ENCODE measurements at regions not wholly inside any gene's neighbourhood (a gene's known extent, or its start where the extent isn't known, plus 50 kb on each side); places are given as distances from the start of the nearest gene placed in this dataset.

DNA sequence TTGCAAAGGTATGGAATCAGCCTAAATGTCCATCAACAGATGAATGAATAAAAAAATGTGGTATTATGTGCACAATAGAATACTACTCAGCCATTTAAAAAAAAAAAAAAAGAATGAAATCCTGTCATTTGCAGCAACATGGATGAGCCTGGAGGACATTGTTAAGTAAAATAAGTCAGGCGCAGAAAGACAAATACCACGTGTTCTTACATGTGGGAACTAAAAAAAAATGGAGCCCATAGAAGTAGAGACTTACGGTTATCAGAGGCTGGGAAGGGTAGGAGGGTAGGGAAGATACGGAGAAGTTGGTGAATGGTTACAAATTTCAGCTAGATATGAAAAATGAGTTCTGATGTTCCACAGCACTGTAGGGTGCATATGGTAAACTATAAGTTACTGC is 97.2 kb upstream of the SIRPG start:
- H3K36me3 ChIP-seq (ENCODE audit: control insufficient read depth, insufficient read depth, low read length): no peaks in the 10 kb centered on the region

DNA sequence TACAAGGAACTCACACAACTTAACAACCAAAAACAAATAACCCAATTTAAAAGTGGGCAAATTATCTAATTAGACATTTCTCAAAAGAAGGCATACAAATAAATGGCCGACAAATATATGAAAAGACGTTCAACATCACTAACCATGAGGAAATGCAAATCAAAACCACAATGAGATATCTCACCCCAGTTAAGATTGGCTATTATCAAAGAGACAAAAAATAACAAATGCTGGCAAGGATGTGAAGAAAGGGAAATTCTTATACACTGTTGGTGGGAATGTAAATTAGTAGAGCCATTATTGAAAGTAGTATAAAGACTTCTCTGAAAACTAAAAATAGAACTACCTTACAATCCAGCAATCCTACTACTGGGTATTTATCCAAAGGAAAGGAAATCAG is 96.7 kb upstream of the SIRPG start:
- H3K36me3 ChIP-seq (ENCODE audit: control insufficient read depth, insufficient read depth, low read length): no peaks in the 10 kb centered on the region
- Mint-ChIP-seq H3K27ac (ENCODE audit: unreplicated experiment) (no peak overlapping the region), H3K9me3 (ENCODE audit: unreplicated experiment) (peaks cover 7% of the 10 kb centered on the region), H3K27me3 (ENCODE audit: insufficient read depth, unreplicated experiment) (peaks cover 8% of the 10 kb centered on the region), H3K4me3 (ENCODE audit: unreplicated experiment) (no peak overlapping the region), H3K4me1 (ENCODE audit: low read depth, unreplicated experiment) (peaks cover 15% of the 10 kb centered on the region), H3K36me3 (ENCODE audit: insufficient read depth, unreplicated experiment) (no peaks in the 10 kb centered on the region)
- ChIA-PET CTCF (no interaction called here), POLR2A (no interaction called here)
- no peak overlapping the region for H3K4me3 ChIP-seq (ENCODE audit: low read depth, low read length)
- no peaks in the 10 kb centered on the region for H3K9me3 ChIP-seq
- TF ChIP-seq, protein P1, sequence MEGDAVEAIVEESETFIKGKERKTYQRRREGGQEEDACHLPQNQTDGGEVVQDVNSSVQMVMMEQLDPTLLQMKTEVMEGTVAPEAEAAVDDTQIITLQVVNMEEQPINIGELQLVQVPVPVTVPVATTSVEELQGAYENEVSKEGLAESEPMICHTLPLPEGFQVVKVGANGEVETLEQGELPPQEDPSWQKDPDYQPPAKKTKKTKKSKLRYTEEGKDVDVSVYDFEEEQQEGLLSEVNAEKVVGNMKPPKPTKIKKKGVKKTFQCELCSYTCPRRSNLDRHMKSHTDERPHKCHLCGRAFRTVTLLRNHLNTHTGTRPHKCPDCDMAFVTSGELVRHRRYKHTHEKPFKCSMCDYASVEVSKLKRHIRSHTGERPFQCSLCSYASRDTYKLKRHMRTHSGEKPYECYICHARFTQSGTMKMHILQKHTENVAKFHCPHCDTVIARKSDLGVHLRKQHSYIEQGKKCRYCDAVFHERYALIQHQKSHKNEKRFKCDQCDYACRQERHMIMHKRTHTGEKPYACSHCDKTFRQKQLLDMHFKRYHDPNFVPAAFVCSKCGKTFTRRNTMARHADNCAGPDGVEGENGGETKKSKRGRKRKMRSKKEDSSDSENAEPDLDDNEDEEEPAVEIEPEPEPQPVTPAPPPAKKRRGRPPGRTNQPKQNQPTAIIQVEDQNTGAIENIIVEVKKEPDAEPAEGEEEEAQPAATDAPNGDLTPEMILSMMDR (IDR thresholded peaks at IDR 0.05; ENCODE audit: insufficient read depth in 1 of 2, low read depth in 1 of 2, low read length in 1 of 2, severe bottlenecking in 1 of 2, unreplicated experiment in 1 of 2): no peak
- intact Hi-C loops (cut with micrococcal nuclease; ENCODE audit: unreplicated experiment): no loop called here
- no TSS peak for BruUV-seq (replicated peaks)
- no peak for DNase-seq
- no peaks in the 10 kb centered on the region for H3K27me3 ChIP-seq (replicated peaks; ENCODE audit: control insufficient read depth, insufficient read depth, low read length)
- peaks cover 12% of the 10 kb centered on the region for H3K4me1 ChIP-seq

More for the DNA sequence above, 97.2 kb upstream of the SIRPG start:
- Histone ChIP-seq H3K4me3 (ENCODE audit: low read depth, low read length) (no peak overlapping the region), H3K27me3 (replicated peaks; ENCODE audit: control insufficient read depth, insufficient read depth, low read length) (no peaks in the 10 kb centered on the region), H3K9me3 (no peaks in the 10 kb centered on the region), H3K4me1 (peaks cover 12% of the 10 kb centered on the region)
- H3K27me3 Mint-ChIP-seq (ENCODE audit: insufficient read depth, unreplicated experiment): peaks cover 8% of the 10 kb centered on the region
- H3K4me1 Mint-ChIP-seq (ENCODE audit: low read depth, unreplicated experiment): peaks cover 15% of the 10 kb centered on the region
- H3K4me3 Mint-ChIP-seq (ENCODE audit: unreplicated experiment): no peak overlapping the region
- no peak overlapping the region for H3K27ac Mint-ChIP-seq (ENCODE audit: unreplicated experiment)
- H3K9me3 Mint-ChIP-seq (ENCODE audit: unreplicated experiment): peaks cover 7% of the 10 kb centered on the region
- no peaks in the 10 kb centered on the region for H3K36me3 Mint-ChIP-seq (ENCODE audit: insufficient read depth, unreplicated experiment)
- TF ChIP-seq, protein P1 (IDR thresholded peaks at IDR 0.05; ENCODE audit: insufficient read depth in 1 of 2, low read depth in 1 of 2, low read length in 1 of 2, severe bottlenecking in 1 of 2, unreplicated experiment in 1 of 2): no peak
- DNase-seq: no peak
- intact Hi-C loops (cut with micrococcal nuclease; ENCODE audit: unreplicated experiment): no loop called here
- ChIA-PET POLR2A (no interaction called here), CTCF (no interaction called here)
- no TSS peak for BruUV-seq (replicated peaks)

DNA sequence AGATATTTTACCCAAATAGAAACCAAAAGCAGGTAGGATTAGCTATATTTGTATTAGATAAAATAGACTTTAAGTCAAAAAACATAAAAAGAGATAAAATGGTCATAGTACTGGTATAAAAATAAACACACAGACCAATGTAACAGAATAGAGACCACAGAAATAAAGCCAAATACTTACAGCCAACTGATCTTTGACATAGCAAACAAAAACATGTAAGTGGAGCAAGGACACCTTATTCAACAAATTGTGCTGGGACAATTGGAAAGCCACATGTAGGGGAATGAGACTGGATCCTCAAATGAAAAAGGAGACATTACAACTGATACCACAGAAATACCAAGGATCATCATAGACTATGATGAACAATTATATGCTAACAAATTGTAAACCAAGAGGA is 94.5 kb upstream of the SIRPG start:
- Histone ChIP-seq H3K4me3 (ENCODE audit: low read depth, low read length) (no peak overlapping the region), H3K9me3 (no peaks in the 10 kb centered on the region), H3K27me3 (replicated peaks; ENCODE audit: control insufficient read depth, insufficient read depth, low read length) (no peaks in the 10 kb centered on the region), H3K36me3 (ENCODE audit: control insufficient read depth, insufficient read depth, low read length) (no peaks in the 10 kb centered on the region), H3K4me1 (peaks cover under 1% of the 10 kb centered on the region)
- Mint-ChIP-seq H3K4me1 (ENCODE audit: low read depth, unreplicated experiment) (peaks cover 4% of the 10 kb centered on the region), H3K4me3 (ENCODE audit: unreplicated experiment) (no peak overlapping the region), H3K9me3 (ENCODE audit: unreplicated experiment) (peaks cover 7% of the 10 kb centered on the region), H3K27me3 (ENCODE audit: insufficient read depth, unreplicated experiment) (peaks cover 8% of the 10 kb centered on the region), H3K27ac (ENCODE audit: unreplicated experiment) (no peak overlapping the region), H3K36me3 (ENCODE audit: insufficient read depth, unreplicated experiment) (no peaks in the 10 kb centered on the region)
- intact Hi-C loops (cut with micrococcal nuclease; ENCODE audit: unreplicated experiment): no loop called here
- TF ChIP-seq, protein P1 (IDR thresholded peaks at IDR 0.05; ENCODE audit: insufficient read depth in 1 of 2, low read depth in 1 of 2, low read length in 1 of 2, severe bottlenecking in 1 of 2, unreplicated experiment in 1 of 2): no peak
- ChIA-PET CTCF (no interaction called here), POLR2A (no interaction called here)
- BruUV-seq (replicated peaks): no TSS peak
- no peak for DNase-seq
